Fibroblast of pulmonary artery (primary cell): ENCODE measurements at regions not wholly inside any gene's neighbourhood (a gene's known extent, or its start where the extent isn't known, plus 50 kb on each side); places are given as distances from the start of the nearest gene placed in this dataset.
"Not testable (repeated sequence)": the region's sequence is repeated elsewhere in the genome, so short reads cannot be mapped to it uniquely, and the experiment has no call there.

Experiments used
- DNase-seq: peaks from one replicate; pipeline ENCODE4 v3.0.0-alpha.2; 2010; ENCODE audit warnings: low read depth
- H3K4me3 ChIP-seq: replicated peaks from 2 replicates; pipeline ENCODE4 v1.5.1; 2011; ENCODE audit warnings: low read depth, mild to moderate bottlenecking, control low read depth, low read length, moderate library complexity
- CTCF ChIP-seq: IDR thresholded peaks from 2 replicates; pipeline ENCODE4 v1.5.1; 2011; ENCODE audit warnings: mild to moderate bottlenecking, control low read depth, low read length, inconsistent platforms; ENCODE audit errors: missing control alignments

GRCh38 chr4:34492414-34492813, 1751.9 kb downstream of the ARAP2 start:
- TF ChIP-seq CTCF: no peak
- no peak for DNase-seq
- no peak overlapping the region for H3K4me3 ChIP-seq

- no peak for TF ChIP-seq CTCF
- no peak for DNase-seq
- H3K4me3 ChIP-seq: no peak overlapping the region
Measured at GRCh38 chr4:34502086-34502485, 1742.2 kb downstream of the ARAP2 start.

- H3K4me3 ChIP-seq: not testable (repeated sequence)
Measured at GRCh38 chr4:34504731-34505130, 1739.6 kb downstream of the ARAP2 start.

DNA sequence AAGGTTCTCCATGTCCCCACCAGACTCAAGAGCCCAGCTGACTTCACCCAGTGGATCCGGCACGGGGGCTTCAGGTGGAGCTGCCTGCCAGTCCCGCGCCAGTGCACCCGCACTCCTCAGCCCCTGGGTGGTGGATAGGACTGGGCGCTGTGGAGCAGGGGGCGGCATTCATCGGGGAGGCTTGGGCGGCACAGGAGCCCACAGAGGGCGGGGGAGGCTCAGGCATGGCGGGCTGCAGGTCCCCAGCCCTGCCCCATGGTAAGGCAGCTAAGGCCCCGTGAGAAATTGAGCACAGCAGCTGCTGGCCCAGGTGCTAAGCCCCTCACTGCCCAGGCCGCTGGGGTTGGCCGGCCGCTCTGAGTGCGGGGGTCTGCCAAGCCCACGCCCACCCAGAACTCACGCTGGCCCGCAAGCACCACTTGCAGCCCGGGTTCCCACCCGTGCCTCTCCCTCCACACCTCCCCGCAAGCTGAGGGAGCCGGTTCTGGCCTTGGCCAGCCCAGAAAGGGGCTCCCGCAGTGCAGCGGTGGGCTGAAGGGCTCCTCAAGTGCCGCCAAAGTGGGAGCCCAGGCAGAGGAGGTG, 1737.7 kb downstream of the ARAP2 start:
- not testable (repeated sequence) for DNase-seq, H3K4me3 ChIP-seq

More at GRCh38 chr4:34504731-34505130, 1739.6 kb downstream of the ARAP2 start:
- not testable (repeated sequence) for DNase-seq

- DNase-seq: no peak
- H3K4me3 ChIP-seq: no peak overlapping the region
- no peak for TF ChIP-seq CTCF
Measured at GRCh38 chr4:34512616-34513015, 1731.7 kb downstream of the ARAP2 start.

GRCh38 chr4:34516524-34516923, 1727.8 kb downstream of the ARAP2 start:
- no peak for DNase-seq
- no peak overlapping the region for H3K4me3 ChIP-seq

GRCh38 chr4:34534916-34535315, 1709.4 kb downstream of the ARAP2 start:
- peak; percentile 15 for DNase-seq
- no peak for TF ChIP-seq CTCF
- H3K4me3 ChIP-seq: no peak overlapping the region

More at GRCh38 chr4:34516524-34516923, 1727.8 kb downstream of the ARAP2 start:
- TF ChIP-seq CTCF: no peak

DNA sequence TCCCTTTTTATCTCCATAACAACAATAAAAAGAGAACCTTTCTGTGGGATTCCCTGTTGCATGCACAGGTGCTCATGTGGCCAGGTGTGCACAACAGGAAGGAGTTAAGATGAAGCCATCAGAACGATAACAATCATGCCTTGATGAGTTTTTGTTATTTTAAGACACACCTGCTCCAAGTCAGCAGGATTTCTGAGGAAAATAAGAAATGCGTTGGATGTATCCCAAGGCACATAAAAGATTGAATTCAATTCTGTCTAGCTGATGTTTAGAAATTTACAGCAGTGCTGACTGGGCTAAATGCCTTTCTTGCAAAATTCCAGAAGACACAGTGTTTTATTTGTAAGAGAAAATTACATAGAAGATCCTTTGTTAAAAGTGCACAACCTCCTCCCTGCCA, 1678.2 kb downstream of the ARAP2 start:
- no peak for DNase-seq
- no peak overlapping the region for H3K4me3 ChIP-seq
- no peak for TF ChIP-seq CTCF
